Prostate gland (tissue), 2 donors: ENCODE measurements at regions not wholly inside any gene's neighbourhood (a gene's known extent, or its start where the extent isn't known, plus 50 kb on each side); places are given as distances from the start of the nearest gene placed in this dataset.

Source experiments
- POLR2A ChIP-seq: fragments of 450-650 bp; IDR thresholded peaks from one replicate; pipeline ENCODE4 v1.6.1; 2016; ENCODE audit warnings: antibody characterized with exemption, mild to moderate bottlenecking
- POLR2AphosphoS5 ChIP-seq: sonication (generic); formaldehyde crosslinking; IDR thresholded peaks from one replicate; pipeline ENCODE4 v1.6.1; 2017; ENCODE audit warnings: antibody characterized with exemption
- TF ChIP-seq, protein P1 (sequence below), 4 experiments: fragments of 200-600 bp in 2 of 4; fragments of 450-650 bp in 2 of 4; sonication (generic) in 2 of 4; IDR thresholded peaks; 1 replicate in 3 of 4; 2 replicates in 1 of 4; pipeline ENCODE4 v1.5.1; 2016 to 2019; ENCODE audit warnings: antibody characterized with exemption in 4 of 4, mild to moderate bottlenecking in 2 of 4, moderate library complexity in 2 of 4

DNA sequence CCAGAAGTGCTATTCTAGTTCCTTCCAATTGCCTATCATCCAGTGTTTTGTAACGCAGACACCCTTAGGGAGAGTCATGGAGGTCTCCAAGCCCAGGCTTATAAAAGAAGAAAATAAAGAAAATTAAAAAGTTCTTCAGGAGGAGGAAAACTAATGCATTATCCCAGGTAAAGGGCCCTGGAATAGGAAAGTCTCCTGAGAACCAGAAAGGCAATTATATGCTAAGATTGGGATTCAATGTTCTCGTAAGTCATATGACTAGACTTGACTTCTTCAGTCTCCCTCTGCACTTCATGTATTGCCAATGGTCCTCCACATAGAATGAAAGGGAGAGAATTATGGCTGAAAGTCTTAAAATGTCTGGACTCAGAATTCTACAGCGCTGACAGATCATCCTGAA, 154.4 kb upstream of the STK32A start:
- no peak for TF ChIP-seq POLR2AphosphoS5
- TF ChIP-seq, protein P1, sequence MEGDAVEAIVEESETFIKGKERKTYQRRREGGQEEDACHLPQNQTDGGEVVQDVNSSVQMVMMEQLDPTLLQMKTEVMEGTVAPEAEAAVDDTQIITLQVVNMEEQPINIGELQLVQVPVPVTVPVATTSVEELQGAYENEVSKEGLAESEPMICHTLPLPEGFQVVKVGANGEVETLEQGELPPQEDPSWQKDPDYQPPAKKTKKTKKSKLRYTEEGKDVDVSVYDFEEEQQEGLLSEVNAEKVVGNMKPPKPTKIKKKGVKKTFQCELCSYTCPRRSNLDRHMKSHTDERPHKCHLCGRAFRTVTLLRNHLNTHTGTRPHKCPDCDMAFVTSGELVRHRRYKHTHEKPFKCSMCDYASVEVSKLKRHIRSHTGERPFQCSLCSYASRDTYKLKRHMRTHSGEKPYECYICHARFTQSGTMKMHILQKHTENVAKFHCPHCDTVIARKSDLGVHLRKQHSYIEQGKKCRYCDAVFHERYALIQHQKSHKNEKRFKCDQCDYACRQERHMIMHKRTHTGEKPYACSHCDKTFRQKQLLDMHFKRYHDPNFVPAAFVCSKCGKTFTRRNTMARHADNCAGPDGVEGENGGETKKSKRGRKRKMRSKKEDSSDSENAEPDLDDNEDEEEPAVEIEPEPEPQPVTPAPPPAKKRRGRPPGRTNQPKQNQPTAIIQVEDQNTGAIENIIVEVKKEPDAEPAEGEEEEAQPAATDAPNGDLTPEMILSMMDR (IDR thresholded peaks at IDR 0.05), result no peak
- no peak for TF ChIP-seq POLR2A
